ENCODE measurements at regions not wholly inside any gene's neighbourhood (a gene's known extent, or its start where the extent isn't known, plus 50 kb on each side); places are given as distances from the start of the nearest gene placed in this dataset.
"Not testable (repeated sequence)": the region's sequence is repeated elsewhere in the genome, so short reads cannot be mapped to it uniquely, and the experiment has no call there.

- no peak for DNase-seq
Measured at GRCh38 chr5:62960781-62961180, 382.2 kb downstream of the LRRC70 start.

- DNase-seq: no peak
Measured at GRCh38 chr5:62956597-62956996, 378.0 kb downstream of the LRRC70 start.

GRCh38 chr5:62954578-62954977 is 376.0 kb downstream of the LRRC70 start:
- DNase-seq: no peak

- DNase-seq: no peak
Measured at GRCh38 chr5:62948301-62948700, 369.7 kb downstream of the LRRC70 start.

- DNase-seq: no peak
Measured at GRCh38 chr5:62942384-62942783, 363.8 kb downstream of the LRRC70 start.

GRCh38 chr5:62938927-62939326 is 360.3 kb downstream of the LRRC70 start:
- no peak for DNase-seq

- no peak for DNase-seq
Measured at GRCh38 chr5:62937661-62938558, 359.3 kb downstream of the LRRC70 start.

GRCh38 chr5:62935660-62936059 is 357.0 kb downstream of the LRRC70 start:
- no peak for DNase-seq

- no peak for DNase-seq
Measured at GRCh38 chr5:62934319-62934718, 355.7 kb downstream of the LRRC70 start.

GRCh38 chr5:62933261-62933660 is 354.6 kb downstream of the LRRC70 start:
- no peak for DNase-seq

- DNase-seq: no peak
Measured at GRCh38 chr5:62931153-62931950, 352.7 kb downstream of the LRRC70 start.

- DNase-seq: no peak
Measured at GRCh38 chr5:62922191-62922590, 343.6 kb downstream of the LRRC70 start.

- no peak for DNase-seq
Measured at GRCh38 chr5:62920856-62921255, 342.2 kb downstream of the LRRC70 start.

- no peak for DNase-seq
Measured at GRCh38 chr5:62909326-62909725, 330.7 kb downstream of the LRRC70 start.

GRCh38 chr5:62902126-62902525 is 323.5 kb downstream of the LRRC70 start:
- no peak for DNase-seq

GRCh38 chr5:62900976-62901375 is 322.4 kb downstream of the LRRC70 start:
- no peak for DNase-seq

GRCh38 chr5:62896121-62896893 is 317.7 kb downstream of the LRRC70 start:
- DNase-seq: no peak

GRCh38 chr5:62886603-62887315 is 308.1 kb downstream of the LRRC70 start:
- DNase-seq: no peak

GRCh38 chr5:62837330-62837729 is 258.7 kb downstream of the LRRC70 start:
- DNase-seq: not testable (repeated sequence)

GRCh38 chr5:62829604-62829986 is 251.0 kb downstream of the LRRC70 start:
- DNase-seq: no peak

- no peak for DNase-seq
Measured at GRCh38 chr5:62828742-62829603, 250.4 kb downstream of the LRRC70 start.
